ENCODE measurements at regions not wholly inside any gene's neighbourhood (a gene's known extent, or its start where the extent isn't known, plus 50 kb on each side); places are given as distances from the start of the nearest gene placed in this dataset.
"Not testable (repeated sequence)": the region's sequence is repeated elsewhere in the genome, so short reads cannot be mapped to it uniquely, and the experiment has no call there.

- no peak overlapping the region for H3K4me3 ChIP-seq (ENCODE audit: low read length)
- no peak for DNase-seq (ENCODE audit: low read depth, low spot score)
Measured at GRCh38 chr3:6438031-6438430, 422.9 kb upstream of the GRM7 start.

- no peak for DNase-seq (ENCODE audit: low read depth, low spot score)
- no peak overlapping the region for H3K4me3 ChIP-seq (ENCODE audit: low read length)
Measured at GRCh38 chr3:6439226-6439625, 421.7 kb upstream of the GRM7 start.

- DNase-seq (ENCODE audit: low read depth, low spot score) = no peak
- H3K4me3 ChIP-seq (ENCODE audit: low read length) = no peak overlapping the region
Measured at GRCh38 chr3:6439824-6440223, 421.1 kb upstream of the GRM7 start.

- DNase-seq (ENCODE audit: low read depth, low spot score) = no peak
- H3K4me3 ChIP-seq (ENCODE audit: low read length) = no peak overlapping the region
Measured at GRCh38 chr3:6444888-6445658, 415.8 kb upstream of the GRM7 start.

- no peak overlapping the region for H3K4me3 ChIP-seq (ENCODE audit: low read length)
- no peak for DNase-seq (ENCODE audit: low read depth, low spot score)
Measured at GRCh38 chr3:6447166-6447801, 413.6 kb upstream of the GRM7 start.

- DNase-seq (ENCODE audit: low read depth, low spot score) = no peak
- no peak overlapping the region for H3K4me3 ChIP-seq (ENCODE audit: low read length)
Measured at GRCh38 chr3:6448011-6448410, 412.9 kb upstream of the GRM7 start.

GRCh38 chr3:6449099-6449498 is 411.8 kb upstream of the GRM7 start:
- H3K4me3 ChIP-seq (ENCODE audit: low read length) = no peak overlapping the region
- DNase-seq (ENCODE audit: low read depth, low spot score) = no peak

- no peak overlapping the region for H3K4me3 ChIP-seq (ENCODE audit: low read length)
- DNase-seq (ENCODE audit: low read depth, low spot score) = no peak
Measured at GRCh38 chr3:6452974-6453373, 407.9 kb upstream of the GRM7 start.

- DNase-seq (ENCODE audit: low read depth, low spot score) = no peak
- H3K4me3 ChIP-seq (ENCODE audit: low read length) = no peak overlapping the region
Measured at GRCh38 chr3:6455031-6455430, 405.9 kb upstream of the GRM7 start.

- no peak overlapping the region for H3K4me3 ChIP-seq (ENCODE audit: low read length)
- no peak for DNase-seq (ENCODE audit: low read depth, low spot score)
Measured at GRCh38 chr3:6467186-6467585, 393.7 kb upstream of the GRM7 start.

- H3K4me3 ChIP-seq (ENCODE audit: low read length) = no peak overlapping the region
- no peak for DNase-seq (ENCODE audit: low read depth, low spot score)
Measured at GRCh38 chr3:6468589-6468988, 392.3 kb upstream of the GRM7 start.

- H3K4me3 ChIP-seq (ENCODE audit: low read length) = no peak overlapping the region
- no peak for DNase-seq (ENCODE audit: low read depth, low spot score)
Measured at GRCh38 chr3:6471744-6472143, 389.2 kb upstream of the GRM7 start.

- not testable (repeated sequence) for H3K4me3 ChIP-seq (ENCODE audit: low read length); DNase-seq (ENCODE audit: low read depth, low spot score)
Measured at GRCh38 chr3:6490487-6491327, 370.2 kb upstream of the GRM7 start.

GRCh38 chr3:6491768-6492167 is 369.1 kb upstream of the GRM7 start:
- no peak overlapping the region for H3K4me3 ChIP-seq (ENCODE audit: low read length)
- no peak for DNase-seq (ENCODE audit: low read depth, low spot score)

- no peak overlapping the region for H3K4me3 ChIP-seq (ENCODE audit: low read length)
- no peak for DNase-seq (ENCODE audit: low read depth, low spot score)
Measured at GRCh38 chr3:6492306-6492705, 368.6 kb upstream of the GRM7 start.

GRCh38 chr3:6498944-6499343 is 362.0 kb upstream of the GRM7 start:
- H3K4me3 ChIP-seq (ENCODE audit: low read length); DNase-seq (ENCODE audit: low read depth, low spot score): not testable (repeated sequence)

- DNase-seq (ENCODE audit: low read depth, low spot score) = no peak
- no peak overlapping the region for H3K4me3 ChIP-seq (ENCODE audit: low read length)
Measured at GRCh38 chr3:6504347-6504746, 356.6 kb upstream of the GRM7 start.

GRCh38 chr3:6504834-6505233 is 356.1 kb upstream of the GRM7 start:
- no peak overlapping the region for H3K4me3 ChIP-seq (ENCODE audit: low read length)
- DNase-seq (ENCODE audit: low read depth, low spot score) = no peak

GRCh38 chr3:6508410-6508759 is 352.5 kb upstream of the GRM7 start:
- no peak overlapping the region for H3K4me3 ChIP-seq (ENCODE audit: low read length)

GRCh38 chr3:6509576-6509975 is 351.3 kb upstream of the GRM7 start:
- no peak overlapping the region for H3K4me3 ChIP-seq (ENCODE audit: low read length)
- no peak for DNase-seq (ENCODE audit: low read depth, low spot score)

More at GRCh38 chr3:6508410-6508759, 352.5 kb upstream of the GRM7 start:
- no peak for DNase-seq (ENCODE audit: low read depth, low spot score)

All from Jurkat, Clone E6-1 (cell line).